ENCODE measurements at regions not wholly inside any gene's neighbourhood (a gene's known extent, or its start where the extent isn't known, plus 50 kb on each side); places are given as distances from the start of the nearest gene placed in this dataset.

- TF ChIP-seq EZH2 (IDR thresholded peaks at IDR 0.05; ENCODE audit: insufficient read depth, poor library complexity, severe bottlenecking), result no peak
- TF ChIP-seq EZH2phosphoT487 (IDR thresholded peaks at IDR 0.05; ENCODE audit: insufficient read depth, low read depth), result no peak
Measured at GRCh38 chr2:8575038-8575833, 106.6 kb upstream of the ID2 start.

All from GM23248 (cell line).